Fibroblast of peridontal ligament (primary cell): ENCODE measurements at regions not wholly inside any gene's neighbourhood (a gene's known extent, or its start where the extent isn't known, plus 50 kb on each side); places are given as distances from the start of the nearest gene placed in this dataset.
A peak's percentile ranks its signal among the peaks of the same experiment; 100 is the strongest.
"Not testable (repeated sequence)": the region's sequence is repeated elsewhere in the genome, so short reads cannot be mapped to it uniquely, and the experiment has no call there.

Source experiments
- DNase-seq: peaks from one replicate; pipeline ENCODE4 v3.0.0-alpha.2; 2010; ENCODE audit errors: extremely low read depth

GRCh38 chr6:126667728-126668127 lies 327.8 kb downstream of the CENPW start:
- no peak for DNase-seq

- DNase-seq, result peak; percentile 92
These were observed 332.7 kb downstream of the CENPW start for GRCh38 chr6:126672649-126673048.

- DNase-seq, result not testable (repeated sequence)
These were observed 333.8 kb downstream of the CENPW start for GRCh38 chr6:126673749-126674148.

- peak; percentile 18 for DNase-seq
These were observed 342.5 kb downstream of the CENPW start for GRCh38 chr6:126682440-126682839.

GRCh38 chr6:126685182-126685581 lies 345.3 kb downstream of the CENPW start:
- DNase-seq, result no peak

GRCh38 chr6:126696921-126697693 lies 357.2 kb downstream of the CENPW start:
- DNase-seq, result peak; percentile 42

- DNase-seq, result no peak
These were observed 358.9 kb downstream of the CENPW start for GRCh38 chr6:126698732-126699240.

GRCh38 chr6:126701676-126702560 lies 362.0 kb downstream of the CENPW start:
- peak; percentile 51 for DNase-seq

GRCh38 chr6:126716032-126716431 lies 376.1 kb downstream of the CENPW start:
- peak; percentile 73 for DNase-seq

- no peak for DNase-seq
These were observed 377.1 kb downstream of the CENPW start for GRCh38 chr6:126716826-126717509.

- DNase-seq, result no peak
These were observed 378.8 kb downstream of the CENPW start for GRCh38 chr6:126718600-126719327.

GRCh38 chr6:126720304-126720703 lies 380.4 kb downstream of the CENPW start:
- DNase-seq, result peak; percentile 69

- peak; percentile 95 for DNase-seq
These were observed 381.8 kb downstream of the CENPW start for GRCh38 chr6:126721581-126722160.

- no peak for DNase-seq
These were observed 382.5 kb downstream of the CENPW start for GRCh38 chr6:126722411-126722810.

GRCh38 chr6:126723541-126724170 lies 383.7 kb downstream of the CENPW start:
- peak; percentile 38 for DNase-seq

- no peak for DNase-seq
These were observed 384.9 kb downstream of the CENPW start for GRCh38 chr6:126724821-126725220.

GRCh38 chr6:126726454-126726853 lies 386.5 kb downstream of the CENPW start:
- DNase-seq, result not testable (repeated sequence)

- no peak for DNase-seq
These were observed 380.3 kb upstream of the RSPO3 start for GRCh38 chr6:126738146-126738545.

- no peak for DNase-seq
These were observed 379.8 kb upstream of the RSPO3 start for GRCh38 chr6:126738641-126739040.

- no peak for DNase-seq
These were observed 375.4 kb upstream of the RSPO3 start for GRCh38 chr6:126743076-126743475.
